K562 (cell line): ENCODE measurements at regions not wholly inside any gene's neighbourhood (a gene's known extent, or its start where the extent isn't known, plus 50 kb on each side); places are given as distances from the start of the nearest gene placed in this dataset.

Source experiments
- FOS ChIP-seq: IDR thresholded peaks from 3 replicates; pipeline ENCODE4 v1.6.1; 2011; ENCODE audit not compliant: insufficient read length; ENCODE audit errors: extremely low read depth
- GABPB1 ChIP-seq: sonication (generic); formaldehyde crosslinking; IDR thresholded peaks from 2 replicates; pipeline ENCODE4 v1.8.0; 2022; ENCODE audit warnings: mild to moderate bottlenecking, missing genetic modification reagents
- HDAC3 ChIP-seq: fragments of 450-650 bp; IDR thresholded peaks from 2 replicates; pipeline ENCODE4 v1.6.1; 2018; ENCODE audit warnings: borderline replicate concordance, mild to moderate bottlenecking, moderate library complexity; ENCODE audit not compliant: partially characterized antibody
- HNRNPUL1 ChIP-seq: fragments of 200-400 bp; formaldehyde crosslinking; IDR thresholded peaks from 2 replicates; pipeline ENCODE4 v1.6.1; 2017; ENCODE audit warnings: low read length
- KAT7 ChIP-seq: sonication (generic); formaldehyde crosslinking; IDR thresholded peaks from 2 replicates; pipeline ENCODE4 v1.8.0; 2022; ENCODE audit warnings: missing genetic modification reagents, mild to moderate bottlenecking, borderline replicate concordance
- MAZ ChIP-seq, 2 experiments: fragments of 450-650 bp in 1 of 2; sonication (generic) in 1 of 2; formaldehyde crosslinking; IDR thresholded peaks in 1 of 2; conservative IDR thresholded peaks in 1 of 2; 2 replicates each; pipeline versions ENCODE4 v1.4.0 to v1.5.0; 2020; ENCODE audit warnings: mild to moderate bottlenecking in 1 of 2, missing genetic modification reagents in 1 of 2
- MXI1 ChIP-seq: IDR thresholded peaks from 2 replicates; pipeline ENCODE4 v1.6.1; 2011; ENCODE audit warnings: low read depth, mild to moderate bottlenecking, improper control_type of control experiment, low read length
- PHF21A ChIP-seq: fragments of 450-650 bp; IDR thresholded peaks from 2 replicates; pipeline ENCODE4 v1.6.1; 2017; ENCODE audit warnings: low read depth, borderline replicate concordance
- PURB ChIP-seq: sonication (generic); formaldehyde crosslinking; IDR thresholded peaks from 2 replicates; pipeline ENCODE4 v1.9.0; 2021; ENCODE audit warnings: low read depth, mild to moderate bottlenecking, missing genetic modification reagents
- STAG1 ChIP-seq: sonication (generic); formaldehyde crosslinking; IDR thresholded peaks from 2 replicates; pipeline ENCODE4 v1.5.0; 2020; ENCODE audit warnings: missing genetic modification reagents, borderline replicate concordance
- ZNF134 ChIP-seq: fragments of 250-450 bp; sonication (Bioruptor Pico); conservative IDR thresholded peaks from 2 replicates; pipeline ENCODE4 v1.4.0; 2020
- ZNF197 ChIP-seq: fragments of 200-800 bp; sonication (Bioruptor generic); IDR thresholded peaks from 2 replicates; pipeline ENCODE4 v1.6.1; 2016; ENCODE audit warnings: low read depth, missing genetic modification characterization, missing compliant biosample characterization
- ZNF354B ChIP-seq: fragments of 250-450 bp; sonication (Bioruptor Pico); IDR thresholded peaks from 2 replicates; pipeline ENCODE4 v1.4.0; 2020
- ZNF436 ChIP-seq: fragments of 250-450, 450-650 bp; sonication (Bioruptor Pico); formaldehyde crosslinking; IDR thresholded peaks from 2 replicates; pipeline ENCODE4 v1.7.0; 2020; ENCODE audit warnings: mild to moderate bottlenecking
- ZNF551 ChIP-seq: fragments of 250-450 bp; sonication (Bioruptor Pico); IDR thresholded peaks from 2 replicates; pipeline ENCODE4 v1.5.0; 2021; ENCODE audit warnings: mild to moderate bottlenecking, moderate library complexity
- TF ChIP-seq, protein P1 (sequence below): sonication (generic); formaldehyde crosslinking; IDR thresholded peaks from 2 replicates; pipeline ENCODE4 v1.8.0; 2022; ENCODE audit warnings: mild to moderate bottlenecking, missing genetic modification reagents
- TF ChIP-seq, protein P2 (sequence below): sonication (generic); formaldehyde crosslinking; IDR thresholded peaks from 2 replicates; pipeline ENCODE4 v1.8.1; 2023; ENCODE audit warnings: mild to moderate bottlenecking, missing genetic modification reagents
- TF ChIP-seq, protein P3 (sequence below): fragments of 250-450 bp; sonication (Bioruptor Pico); IDR thresholded peaks from 2 replicates; pipeline ENCODE4 v1.4.0; 2020
- TF ChIP-seq, protein P4 (sequence below), 3 experiments: IDR thresholded peaks in 2 of 3; conservative IDR thresholded peaks in 1 of 3; 2 replicates each; pipeline ENCODE4 v1.5.1; 2011 to 2012; ENCODE audit warnings: low read length in 3 of 3, mild to moderate bottlenecking in 3 of 3, control low read depth in 2 of 3, improper control_type of control experiment in 1 of 3, inconsistent platforms in 1 of 3, low read depth in 1 of 3, mixed read lengths in 1 of 3, moderate library complexity in 1 of 3; ENCODE audit not compliant: insufficient read depth in 2 of 3

DNA sequence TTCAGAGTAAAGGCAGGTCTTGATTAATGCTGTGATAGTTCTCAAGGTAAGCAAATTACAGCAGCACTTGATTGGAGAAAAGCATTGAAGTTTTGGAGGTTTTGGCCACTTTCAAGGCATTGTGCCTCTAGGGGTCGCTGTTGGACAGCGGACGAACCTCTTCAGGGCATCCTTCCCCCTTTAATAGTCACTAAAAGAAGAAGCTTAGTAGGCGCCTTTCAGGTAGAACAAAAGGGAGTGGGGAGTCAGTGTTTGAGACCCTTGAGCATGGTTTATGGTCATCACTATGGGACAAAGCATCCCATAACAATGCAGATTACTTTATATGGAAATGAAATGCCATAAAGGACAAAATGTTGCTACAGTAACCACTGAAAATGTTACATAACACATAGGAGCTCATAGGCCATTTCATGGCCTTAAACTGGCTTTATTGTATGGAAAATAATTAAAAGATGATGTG is 199.5 kb upstream of the DCN start (continued):
- TF ChIP-seq, protein P1, sequence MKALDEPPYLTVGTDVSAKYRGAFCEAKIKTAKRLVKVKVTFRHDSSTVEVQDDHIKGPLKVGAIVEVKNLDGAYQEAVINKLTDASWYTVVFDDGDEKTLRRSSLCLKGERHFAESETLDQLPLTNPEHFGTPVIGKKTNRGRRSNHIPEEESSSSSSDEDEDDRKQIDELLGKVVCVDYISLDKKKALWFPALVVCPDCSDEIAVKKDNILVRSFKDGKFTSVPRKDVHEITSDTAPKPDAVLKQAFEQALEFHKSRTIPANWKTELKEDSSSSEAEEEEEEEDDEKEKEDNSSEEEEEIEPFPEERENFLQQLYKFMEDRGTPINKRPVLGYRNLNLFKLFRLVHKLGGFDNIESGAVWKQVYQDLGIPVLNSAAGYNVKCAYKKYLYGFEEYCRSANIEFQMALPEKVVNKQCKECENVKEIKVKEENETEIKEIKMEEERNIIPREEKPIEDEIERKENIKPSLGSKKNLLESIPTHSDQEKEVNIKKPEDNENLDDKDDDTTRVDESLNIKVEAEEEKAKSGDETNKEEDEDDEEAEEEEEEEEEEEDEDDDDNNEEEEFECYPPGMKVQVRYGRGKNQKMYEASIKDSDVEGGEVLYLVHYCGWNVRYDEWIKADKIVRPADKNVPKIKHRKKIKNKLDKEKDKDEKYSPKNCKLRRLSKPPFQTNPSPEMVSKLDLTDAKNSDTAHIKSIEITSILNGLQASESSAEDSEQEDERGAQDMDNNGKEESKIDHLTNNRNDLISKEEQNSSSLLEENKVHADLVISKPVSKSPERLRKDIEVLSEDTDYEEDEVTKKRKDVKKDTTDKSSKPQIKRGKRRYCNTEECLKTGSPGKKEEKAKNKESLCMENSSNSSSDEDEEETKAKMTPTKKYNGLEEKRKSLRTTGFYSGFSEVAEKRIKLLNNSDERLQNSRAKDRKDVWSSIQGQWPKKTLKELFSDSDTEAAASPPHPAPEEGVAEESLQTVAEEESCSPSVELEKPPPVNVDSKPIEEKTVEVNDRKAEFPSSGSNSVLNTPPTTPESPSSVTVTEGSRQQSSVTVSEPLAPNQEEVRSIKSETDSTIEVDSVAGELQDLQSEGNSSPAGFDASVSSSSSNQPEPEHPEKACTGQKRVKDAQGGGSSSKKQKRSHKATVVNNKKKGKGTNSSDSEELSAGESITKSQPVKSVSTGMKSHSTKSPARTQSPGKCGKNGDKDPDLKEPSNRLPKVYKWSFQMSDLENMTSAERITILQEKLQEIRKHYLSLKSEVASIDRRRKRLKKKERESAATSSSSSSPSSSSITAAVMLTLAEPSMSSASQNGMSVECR (CRISPR knock-in tag): no peak
- no peak for TF ChIP-seq ZNF197 (CRISPR knock-in tag)
- TF ChIP-seq FOS: no peak
- TF ChIP-seq STAG1 (CRISPR knock-in tag): peak; percentile 71; the same call in 1 of the 2 replicates
- no peak for TF ChIP-seq ZNF354B (CRISPR knock-in tag)
- TF ChIP-seq, protein P2, sequence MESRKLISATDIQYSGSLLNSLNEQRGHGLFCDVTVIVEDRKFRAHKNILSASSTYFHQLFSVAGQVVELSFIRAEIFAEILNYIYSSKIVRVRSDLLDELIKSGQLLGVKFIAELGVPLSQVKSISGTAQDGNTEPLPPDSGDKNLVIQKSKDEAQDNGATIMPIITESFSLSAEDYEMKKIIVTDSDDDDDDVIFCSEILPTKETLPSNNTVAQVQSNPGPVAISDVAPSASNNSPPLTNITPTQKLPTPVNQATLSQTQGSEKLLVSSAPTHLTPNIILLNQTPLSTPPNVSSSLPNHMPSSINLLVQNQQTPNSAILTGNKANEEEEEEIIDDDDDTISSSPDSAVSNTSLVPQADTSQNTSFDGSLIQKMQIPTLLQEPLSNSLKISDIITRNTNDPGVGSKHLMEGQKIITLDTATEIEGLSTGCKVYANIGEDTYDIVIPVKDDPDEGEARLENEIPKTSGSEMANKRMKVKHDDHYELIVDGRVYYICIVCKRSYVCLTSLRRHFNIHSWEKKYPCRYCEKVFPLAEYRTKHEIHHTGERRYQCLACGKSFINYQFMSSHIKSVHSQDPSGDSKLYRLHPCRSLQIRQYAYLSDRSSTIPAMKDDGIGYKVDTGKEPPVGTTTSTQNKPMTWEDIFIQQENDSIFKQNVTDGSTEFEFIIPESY (CRISPR knock-in tag): no peak
- TF ChIP-seq, protein P3, sequence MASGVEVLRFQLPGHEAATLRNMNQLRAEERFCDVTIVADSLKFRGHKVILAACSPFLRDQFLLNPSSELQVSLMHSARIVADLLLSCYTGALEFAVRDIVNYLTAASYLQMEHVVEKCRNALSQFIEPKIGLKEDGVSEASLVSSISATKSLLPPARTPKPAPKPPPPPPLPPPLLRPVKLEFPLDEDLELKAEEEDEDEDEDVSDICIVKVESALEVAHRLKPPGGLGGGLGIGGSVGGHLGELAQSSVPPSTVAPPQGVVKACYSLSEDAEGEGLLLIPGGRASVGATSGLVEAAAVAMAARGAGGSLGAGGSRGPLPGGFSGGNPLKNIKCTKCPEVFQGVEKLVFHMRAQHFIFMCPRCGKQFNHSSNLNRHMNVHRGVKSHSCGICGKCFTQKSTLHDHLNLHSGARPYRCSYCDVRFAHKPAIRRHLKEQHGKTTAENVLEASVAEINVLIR: no peak
- no peak for TF ChIP-seq MXI1
- no peak for TF ChIP-seq ZNF436 (CRISPR knock-in tag)
- no peak for TF ChIP-seq KAT7 (CRISPR knock-in tag)
- TF ChIP-seq PURB (CRISPR knock-in tag): no peak
- peak in 1 of 2 experiments; percentile 34; a peak in 1 of 4 replicates for TF ChIP-seq MAZ (CRISPR knock-in tag; conservative IDR thresholded peaks at IDR 0.05 in 1 of 2, IDR thresholded peaks at IDR 0.05 in 1 of 2)
- TF ChIP-seq HNRNPUL1: no peak
- TF ChIP-seq PHF21A: no peak
- TF ChIP-seq ZNF551 (CRISPR knock-in tag): no peak
- no peak for TF ChIP-seq ZNF134 (CRISPR knock-in tag)
- TF ChIP-seq HDAC3: no peak
- 0 out of 2 replicates have a peak, but pooled peaks have one; percentile 18 for TF ChIP-seq GABPB1 (CRISPR knock-in tag)
- TF ChIP-seq, protein P4, sequence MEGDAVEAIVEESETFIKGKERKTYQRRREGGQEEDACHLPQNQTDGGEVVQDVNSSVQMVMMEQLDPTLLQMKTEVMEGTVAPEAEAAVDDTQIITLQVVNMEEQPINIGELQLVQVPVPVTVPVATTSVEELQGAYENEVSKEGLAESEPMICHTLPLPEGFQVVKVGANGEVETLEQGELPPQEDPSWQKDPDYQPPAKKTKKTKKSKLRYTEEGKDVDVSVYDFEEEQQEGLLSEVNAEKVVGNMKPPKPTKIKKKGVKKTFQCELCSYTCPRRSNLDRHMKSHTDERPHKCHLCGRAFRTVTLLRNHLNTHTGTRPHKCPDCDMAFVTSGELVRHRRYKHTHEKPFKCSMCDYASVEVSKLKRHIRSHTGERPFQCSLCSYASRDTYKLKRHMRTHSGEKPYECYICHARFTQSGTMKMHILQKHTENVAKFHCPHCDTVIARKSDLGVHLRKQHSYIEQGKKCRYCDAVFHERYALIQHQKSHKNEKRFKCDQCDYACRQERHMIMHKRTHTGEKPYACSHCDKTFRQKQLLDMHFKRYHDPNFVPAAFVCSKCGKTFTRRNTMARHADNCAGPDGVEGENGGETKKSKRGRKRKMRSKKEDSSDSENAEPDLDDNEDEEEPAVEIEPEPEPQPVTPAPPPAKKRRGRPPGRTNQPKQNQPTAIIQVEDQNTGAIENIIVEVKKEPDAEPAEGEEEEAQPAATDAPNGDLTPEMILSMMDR (IDR thresholded peaks at IDR 0.05 in 2 of 3, conservative IDR thresholded peaks at IDR 0.05 in 1 of 3; ENCODE audit: insufficient read depth in 2 of 3, low read depth in 1 of 3, low read length in 3 of 3): peak; percentile 66 to 88 (median 82)
